Endothelial cell of umbilical vein (primary cell): ENCODE measurements at regions not wholly inside any gene's neighbourhood (a gene's known extent, or its start where the extent isn't known, plus 50 kb on each side); places are given as distances from the start of the nearest gene placed in this dataset.

Experiments
- BruUV-seq: library from RNA; stranded (reverse); fragments of 400-500 nt; replicated peaks from 2 replicates; lab custom pipeline; 2021; lab: Mats Ljungman, UMichigan
- CTCF ChIA-PET: fragments of 300-600, 350-600 bp; sonication (Branson Sonifier 250); formaldehyde crosslinking; loops from one replicate; lab custom pipeline; 2021; ENCODE audit warnings: antibody characterized with exemption, inconsistent platforms; lab: Charles Lee
- POLR2A ChIA-PET: fragments of 300-600, 350-600 bp; sonication (Branson Sonifier 250); formaldehyde crosslinking; loops from one replicate; lab custom pipeline; 2021; ENCODE audit warnings: antibody characterized with exemption, inconsistent platforms; lab: Charles Lee
- DNase-seq: peaks from one replicate; pipeline ENCODE4 v3.0.0-alpha.2; 2011; ENCODE audit warnings: low read depth, low spot score
- FAIRE-seq: peaks from 2 replicates; lab custom pipeline; 2011; peaks lifted over from hg19 to GRCh38; lab: Jason Lieb, UNC
- H2AFZ ChIP-seq: 2 replicates; pipeline ENCODE4 v1.6.0; 2012; ENCODE audit warnings: low read depth, low read length, control low read depth, inconsistent platforms
- H3K27ac ChIP-seq: 2 replicates; pipeline ENCODE4 v1.5.1; 2011; ENCODE audit warnings: low read depth, mild to moderate bottlenecking, control low read depth, low read length, moderate library complexity; ENCODE audit not compliant: insufficient read depth
- H3K27me3 ChIP-seq, 2 experiments: 2 replicates each; pipeline versions ENCODE4 v1.6.0 to v1.6.1; 2011; ENCODE audit warnings: low read length in 2 of 2, mixed read lengths in 1 of 2; ENCODE audit not compliant: control insufficient read depth in 2 of 2, insufficient read depth in 2 of 2
- H3K36me3 ChIP-seq, 2 experiments: 2 replicates in 1 of 2; 3 replicates in 1 of 2; pipeline ENCODE4 v1.5.1; 2011; ENCODE audit warnings: low read length in 2 of 2, mild to moderate bottlenecking in 1 of 2, moderate library complexity in 1 of 2; ENCODE audit not compliant: control insufficient read depth in 2 of 2, insufficient read depth in 2 of 2; ENCODE audit errors: extremely low read depth in 1 of 2
- H3K4me1 ChIP-seq: 3 replicates; pipeline ENCODE4 v1.5.1; 2011; ENCODE audit warnings: mild to moderate bottlenecking, low read length; ENCODE audit not compliant: control insufficient read depth, insufficient read depth; ENCODE audit errors: extremely low read depth
- H3K4me2 ChIP-seq: 2 replicates; pipeline ENCODE4 v1.6.1; 2011; ENCODE audit warnings: low read length, control low read depth, mixed read lengths; ENCODE audit not compliant: insufficient read depth
- H3K4me3 ChIP-seq, 3 experiments: fragments of 200-600 bp in 1 of 3; sonication (generic), shearing (Covaris generic) in 1 of 3; replicated peaks in 1 of 3; 2 replicates each; pipeline ENCODE4 v1.5.1; 2011 to 2016; ENCODE audit warnings: control low read depth in 3 of 3, low read length in 3 of 3, mild to moderate bottlenecking in 2 of 3, inconsistent platforms in 1 of 3, low read depth in 1 of 3, moderate library complexity in 1 of 3; ENCODE audit not compliant: insufficient read depth in 1 of 3
- H3K79me2 ChIP-seq: 2 replicates; pipeline ENCODE4 v1.6.0; 2012; ENCODE audit warnings: low read length, inconsistent platforms; ENCODE audit not compliant: control insufficient read depth, insufficient read depth
- H3K9ac ChIP-seq: replicated peaks from 2 replicates; pipeline ENCODE3; 2011; ENCODE audit warnings: low read length, control low read depth; ENCODE audit not compliant: insufficient read depth; ENCODE audit errors: extremely low read depth
- H3K9me1 ChIP-seq: replicated peaks from 3 replicates; pipeline ENCODE4 v1.6.0; 2011; ENCODE audit warnings: mild to moderate bottlenecking, low read length; ENCODE audit not compliant: control insufficient read depth, insufficient read depth; ENCODE audit errors: extremely low read depth
- H3K9me3 ChIP-seq: replicated peaks from 2 replicates; pipeline ENCODE4 v1.5.1; 2012; ENCODE audit warnings: low read length, inconsistent platforms; ENCODE audit not compliant: control insufficient read depth, insufficient read depth
- H4K20me1 ChIP-seq: replicated peaks from 2 replicates; pipeline ENCODE3; 2011; ENCODE audit warnings: mild to moderate bottlenecking, low read length; ENCODE audit not compliant: control insufficient read depth, insufficient read depth; ENCODE audit errors: extremely low read depth
- EZH2 ChIP-seq: IDR thresholded peaks from 2 replicates; pipeline ENCODE4 v1.6.1; 2012; ENCODE audit warnings: borderline replicate concordance, low read depth, mild to moderate bottlenecking, moderate library complexity, low read length, inconsistent platforms; ENCODE audit not compliant: severe bottlenecking
- FOS ChIP-seq: IDR thresholded peaks from 2 replicates; pipeline ENCODE4 v1.6.1; 2011; ENCODE audit warnings: mild to moderate bottlenecking, low read length, moderate library complexity, borderline replicate concordance; ENCODE audit not compliant: insufficient read depth
- GATA2 ChIP-seq: IDR thresholded peaks from 2 replicates; pipeline ENCODE4 v1.7.0; 2011; ENCODE audit warnings: low read depth, mild to moderate bottlenecking, moderate library complexity, mixed read lengths, low read length; ENCODE audit not compliant: insufficient read length, insufficient read depth
- JUN ChIP-seq: IDR thresholded peaks from 2 replicates; pipeline ENCODE4 v1.6.1; 2011; ENCODE audit warnings: borderline replicate concordance, low read depth; ENCODE audit not compliant: insufficient read length, insufficient read depth
- MAX ChIP-seq: IDR thresholded peaks from 2 replicates; pipeline ENCODE4 v1.6.1; 2011; ENCODE audit not compliant: insufficient read depth, insufficient read length
- MYC ChIP-seq: IDR thresholded peaks from one replicate; pipeline ENCODE4 v1.6.1; 2011; ENCODE audit warnings: mild to moderate bottlenecking, low read depth, low read length
- POLR2A ChIP-seq: IDR thresholded peaks from 2 replicates; pipeline ENCODE4 v1.6.1; 2012; ENCODE audit warnings: low read depth, mild to moderate bottlenecking, control low read depth, low read length
- POLR2AphosphoS5 ChIP-seq: IDR thresholded peaks from 2 replicates; pipeline ENCODE4 v1.6.1; 2012; ENCODE audit warnings: low read depth, mild to moderate bottlenecking, control low read depth, low read length, moderate library complexity; ENCODE audit not compliant: insufficient read depth
- dilution Hi-C: fragments of 300-500 bp; cut with MboI; formaldehyde crosslinking; loops from one replicate; pipeline ENCODE4 v1.15.0; 2019; ENCODE audit warnings: low sequenced_read_pairs; ENCODE audit not compliant: extremely low pct_ligation_motif_present
- intact Hi-C: fragments of 100-400 bp; cut with micrococcal nuclease; formaldehyde crosslinking; loops from one replicate; pipeline ENCODE4 v1.10.0; 2022
- TF ChIP-seq, protein P1 (sequence below), 2 donors: IDR thresholded peaks; 1 replicate in 1 of 2; 2 replicates in 1 of 2; pipeline ENCODE4 v1.5.1; 2011; ENCODE audit warnings: low read length in 2 of 2, mild to moderate bottlenecking in 2 of 2, moderate library complexity in 2 of 2, control low read depth in 1 of 2, inconsistent platforms in 1 of 2, low read depth in 1 of 2; ENCODE audit not compliant: insufficient read depth in 1 of 2; ENCODE audit errors: extremely low read depth in 1 of 2

DNA sequence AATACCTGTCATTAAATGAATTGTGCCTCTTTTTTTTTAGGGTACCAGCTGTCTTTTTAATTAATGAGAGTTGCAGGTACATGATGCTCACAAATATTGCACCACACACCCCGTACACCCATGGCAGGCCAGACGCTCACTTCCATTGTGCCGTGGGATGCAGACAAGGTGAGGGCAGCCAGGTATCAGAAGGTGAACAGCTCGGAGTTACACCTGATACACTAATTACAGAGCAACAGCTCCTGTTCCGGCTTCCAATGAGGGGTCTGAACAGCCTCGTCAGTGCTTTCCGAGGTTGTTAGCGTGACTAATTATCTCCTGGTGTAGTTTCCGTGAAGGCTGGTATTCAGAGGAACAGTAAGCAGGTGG is 442.8 kb downstream of the ZNF516 start:
- H3K79me2 ChIP-seq, result no peaks in the 10 kb centered on the region
- no peak overlapping the region for H3K4me3 ChIP-seq
- TF ChIP-seq MYC (no peak), JUN (no peak), POLR2AphosphoS5 (no peak), GATA2 (no peak), MAX (no peak), EZH2 (no peak), FOS (no peak), POLR2A (no peak)
- TF ChIP-seq, protein P1, sequence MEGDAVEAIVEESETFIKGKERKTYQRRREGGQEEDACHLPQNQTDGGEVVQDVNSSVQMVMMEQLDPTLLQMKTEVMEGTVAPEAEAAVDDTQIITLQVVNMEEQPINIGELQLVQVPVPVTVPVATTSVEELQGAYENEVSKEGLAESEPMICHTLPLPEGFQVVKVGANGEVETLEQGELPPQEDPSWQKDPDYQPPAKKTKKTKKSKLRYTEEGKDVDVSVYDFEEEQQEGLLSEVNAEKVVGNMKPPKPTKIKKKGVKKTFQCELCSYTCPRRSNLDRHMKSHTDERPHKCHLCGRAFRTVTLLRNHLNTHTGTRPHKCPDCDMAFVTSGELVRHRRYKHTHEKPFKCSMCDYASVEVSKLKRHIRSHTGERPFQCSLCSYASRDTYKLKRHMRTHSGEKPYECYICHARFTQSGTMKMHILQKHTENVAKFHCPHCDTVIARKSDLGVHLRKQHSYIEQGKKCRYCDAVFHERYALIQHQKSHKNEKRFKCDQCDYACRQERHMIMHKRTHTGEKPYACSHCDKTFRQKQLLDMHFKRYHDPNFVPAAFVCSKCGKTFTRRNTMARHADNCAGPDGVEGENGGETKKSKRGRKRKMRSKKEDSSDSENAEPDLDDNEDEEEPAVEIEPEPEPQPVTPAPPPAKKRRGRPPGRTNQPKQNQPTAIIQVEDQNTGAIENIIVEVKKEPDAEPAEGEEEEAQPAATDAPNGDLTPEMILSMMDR (IDR thresholded peaks at IDR 0.05; ENCODE audit: extremely low read depth in 1 of 2, insufficient read depth in 1 of 2, low read depth in 1 of 2, low read length in 2 of 2), result no peak
- no peaks in the 10 kb centered on the region for H3K4me1 ChIP-seq
- H3K27ac ChIP-seq, result no peak overlapping the region
- ChIA-PET CTCF (no interaction called here), POLR2A (no interaction called here)
- no peaks in the 10 kb centered on the region for H3K36me3 ChIP-seq
- H2AFZ ChIP-seq, result no peak overlapping the region
- H4K20me1 ChIP-seq, result no peaks in the 10 kb centered on the region
- no peak overlapping the region for H3K9ac ChIP-seq
- no TSS peak for BruUV-seq
- intact Hi-C loops, result no loop called here
- H3K9me1 ChIP-seq, result no peaks in the 10 kb centered on the region
- no peak for DNase-seq
- no peaks in the 10 kb centered on the region for H3K9me3 ChIP-seq
- H3K27me3 ChIP-seq, result no peaks in the 10 kb centered on the region
- H3K4me2 ChIP-seq, result no peak overlapping the region
- no peak for FAIRE-seq
- dilution Hi-C loops, result no loop called here
